ENCODE measurements at regions not wholly inside any gene's neighbourhood (a gene's known extent, or its start where the extent isn't known, plus 50 kb on each side); places are given as distances from the start of the nearest gene placed in this dataset.

GRCh38 chr3:40718681-40719080 is 193.9 kb downstream of the ZNF621 start (continued):
- TF ChIP-seq CHD7 (IDR thresholded peaks at IDR 0.05; ENCODE audit: insufficient replicate concordance, low read length) (no peak), TCF12 (IDR thresholded peaks at IDR 0.05; ENCODE audit: low read depth, low read length) (no peak), CTBP2 (IDR thresholded peaks at IDR 0.05; ENCODE audit: borderline replicate concordance, insufficient read depth, insufficient read length, low read length) (no peak), TAF1 (IDR thresholded peaks at IDR 0.05; ENCODE audit: low read depth, low read length) (no peak), PHF8 (conservative IDR thresholded peaks at IDR 0.05; ENCODE audit: low read depth, low read length) (no peak)
